ENCODE measurements at regions not wholly inside any gene's neighbourhood (a gene's known extent, or its start where the extent isn't known, plus 50 kb on each side); places are given as distances from the start of the nearest gene placed in this dataset.

DNA sequence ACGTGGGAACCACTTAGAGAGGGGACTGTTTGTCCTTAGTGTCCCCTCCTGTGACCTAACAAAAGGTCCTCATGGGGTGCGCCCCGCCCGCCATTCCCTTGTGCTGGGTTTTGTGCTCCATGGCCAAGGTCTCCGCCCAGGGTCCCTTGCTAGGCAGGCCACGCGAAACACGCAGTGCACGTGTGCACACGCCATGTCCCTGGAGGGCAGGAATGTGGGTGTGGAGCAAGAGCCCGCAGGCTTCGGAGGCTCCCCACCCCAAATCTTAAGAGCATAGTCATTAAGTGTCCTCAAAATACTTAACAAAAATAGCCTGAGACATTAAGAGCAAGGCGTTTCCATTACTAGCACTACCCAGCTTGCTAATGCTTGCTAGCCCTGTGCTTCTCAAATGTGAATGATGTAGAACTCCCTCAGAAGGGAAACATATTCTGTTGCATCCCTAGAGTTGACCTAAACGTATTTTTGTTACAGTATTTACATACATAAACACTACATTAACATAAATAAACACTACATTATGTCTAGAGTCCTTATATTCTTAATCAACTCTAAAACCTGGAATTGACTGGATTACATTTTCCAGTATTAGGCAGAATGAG, 117.6 kb upstream of the APCDD1 start:
- TF ChIP-seq, protein P1, sequence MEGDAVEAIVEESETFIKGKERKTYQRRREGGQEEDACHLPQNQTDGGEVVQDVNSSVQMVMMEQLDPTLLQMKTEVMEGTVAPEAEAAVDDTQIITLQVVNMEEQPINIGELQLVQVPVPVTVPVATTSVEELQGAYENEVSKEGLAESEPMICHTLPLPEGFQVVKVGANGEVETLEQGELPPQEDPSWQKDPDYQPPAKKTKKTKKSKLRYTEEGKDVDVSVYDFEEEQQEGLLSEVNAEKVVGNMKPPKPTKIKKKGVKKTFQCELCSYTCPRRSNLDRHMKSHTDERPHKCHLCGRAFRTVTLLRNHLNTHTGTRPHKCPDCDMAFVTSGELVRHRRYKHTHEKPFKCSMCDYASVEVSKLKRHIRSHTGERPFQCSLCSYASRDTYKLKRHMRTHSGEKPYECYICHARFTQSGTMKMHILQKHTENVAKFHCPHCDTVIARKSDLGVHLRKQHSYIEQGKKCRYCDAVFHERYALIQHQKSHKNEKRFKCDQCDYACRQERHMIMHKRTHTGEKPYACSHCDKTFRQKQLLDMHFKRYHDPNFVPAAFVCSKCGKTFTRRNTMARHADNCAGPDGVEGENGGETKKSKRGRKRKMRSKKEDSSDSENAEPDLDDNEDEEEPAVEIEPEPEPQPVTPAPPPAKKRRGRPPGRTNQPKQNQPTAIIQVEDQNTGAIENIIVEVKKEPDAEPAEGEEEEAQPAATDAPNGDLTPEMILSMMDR (conservative IDR thresholded peaks at IDR 0.05; ENCODE audit: low read depth, low read length) = no peak
- no peak overlapping the region for H3K4me3 ChIP-seq (ENCODE audit: low read depth, low read length)
- DNase-seq (ENCODE audit: low read depth) = no peak

GRCh38 chr18:10340821-10341220, 113.6 kb upstream of the APCDD1 start:
- TF ChIP-seq, protein P1 (conservative IDR thresholded peaks at IDR 0.05; ENCODE audit: low read depth, low read length) = no peak
- no peak overlapping the region for H3K4me3 ChIP-seq (ENCODE audit: low read depth, low read length)
- DNase-seq (ENCODE audit: low read depth) = no peak

DNA sequence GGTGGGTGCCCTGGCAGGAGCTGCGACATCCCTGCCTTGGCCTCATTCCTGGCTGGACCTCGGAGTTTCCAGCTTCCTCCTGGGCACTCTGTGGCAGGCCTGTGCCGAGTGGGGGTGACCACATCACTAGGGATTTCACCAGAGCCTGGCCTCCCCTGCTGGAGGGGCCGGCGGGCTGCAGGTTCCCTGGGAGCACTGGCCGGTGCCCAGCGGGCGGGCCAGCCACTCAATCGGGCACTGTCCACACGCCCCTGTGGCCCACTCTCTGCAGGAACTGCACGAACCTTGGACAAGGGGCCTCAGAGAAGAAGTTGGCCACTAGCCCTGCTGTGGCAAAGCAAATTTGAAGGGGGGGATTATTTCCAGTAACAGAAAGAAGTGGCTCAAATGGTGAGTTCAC, 110.7 kb upstream of the APCDD1 start:
- DNase-seq (ENCODE audit: low read depth) = no peak
- TF ChIP-seq, protein P1 (conservative IDR thresholded peaks at IDR 0.05; ENCODE audit: low read depth, low read length) = no peak

DNA sequence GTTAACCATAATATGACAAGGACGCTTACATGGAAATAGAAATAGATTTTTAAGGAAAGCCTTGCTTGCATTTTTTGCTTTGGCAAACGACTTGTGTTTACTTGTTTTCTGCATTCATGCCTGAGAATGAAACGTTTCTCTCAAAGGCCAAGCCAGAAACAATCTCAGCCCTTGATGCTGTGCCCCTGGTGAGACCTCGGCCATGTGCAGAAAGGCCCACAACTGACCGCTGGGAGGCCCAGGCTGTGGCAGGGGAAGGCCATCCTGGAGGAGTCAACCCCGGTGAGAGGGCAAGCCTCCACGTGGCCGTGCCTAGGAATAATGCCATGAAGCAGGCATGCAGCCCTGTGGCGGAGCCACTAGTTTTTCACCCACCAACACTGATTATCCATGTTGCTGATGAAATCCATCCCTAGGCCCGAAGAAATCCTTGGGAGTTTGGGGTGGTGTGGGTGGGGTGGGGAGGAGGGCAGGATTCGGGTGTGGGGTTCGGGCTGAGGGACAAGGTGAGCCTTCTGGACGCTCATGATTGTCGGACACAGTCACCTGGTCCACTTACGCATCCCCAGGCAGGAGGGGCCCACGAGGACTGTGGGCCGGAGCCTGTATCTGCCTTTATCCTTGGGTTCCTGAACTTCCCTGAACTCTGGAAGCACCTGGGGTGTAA, 107.6 kb upstream of the APCDD1 start:
- no peak overlapping the region for H3K4me3 ChIP-seq (ENCODE audit: low read depth, low read length)
- TF ChIP-seq, protein P1 (conservative IDR thresholded peaks at IDR 0.05; ENCODE audit: low read depth, low read length) = no peak
- DNase-seq (ENCODE audit: low read depth) = no peak

More for the DNA sequence above, 110.7 kb upstream of the APCDD1 start:
- no peak overlapping the region for H3K4me3 ChIP-seq (ENCODE audit: low read depth, low read length)

GRCh38 chr18:10349561-10349960, 104.9 kb upstream of the APCDD1 start:
- TF ChIP-seq, protein P1 (conservative IDR thresholded peaks at IDR 0.05; ENCODE audit: low read depth, low read length) = no peak

GRCh38 chr18:10350661-10351060, 103.8 kb upstream of the APCDD1 start:
- H3K4me3 ChIP-seq (ENCODE audit: low read depth, low read length) = no peak overlapping the region
- TF ChIP-seq, protein P1 (conservative IDR thresholded peaks at IDR 0.05; ENCODE audit: low read depth, low read length) = no peak
- no peak for DNase-seq (ENCODE audit: low read depth)

More at GRCh38 chr18:10349561-10349960, 104.9 kb upstream of the APCDD1 start:
- H3K4me3 ChIP-seq (ENCODE audit: low read depth, low read length) = no peak overlapping the region
- DNase-seq (ENCODE audit: low read depth) = no peak

Measured in choroid plexus epithelial cell (primary cell).